ENCODE measurements at regions not wholly inside any gene's neighbourhood (a gene's known extent, or its start where the extent isn't known, plus 50 kb on each side); places are given as distances from the start of the nearest gene placed in this dataset.
"Not testable (repeated sequence)": the region's sequence is repeated elsewhere in the genome, so short reads cannot be mapped to it uniquely, and the experiment has no call there.

DNA sequence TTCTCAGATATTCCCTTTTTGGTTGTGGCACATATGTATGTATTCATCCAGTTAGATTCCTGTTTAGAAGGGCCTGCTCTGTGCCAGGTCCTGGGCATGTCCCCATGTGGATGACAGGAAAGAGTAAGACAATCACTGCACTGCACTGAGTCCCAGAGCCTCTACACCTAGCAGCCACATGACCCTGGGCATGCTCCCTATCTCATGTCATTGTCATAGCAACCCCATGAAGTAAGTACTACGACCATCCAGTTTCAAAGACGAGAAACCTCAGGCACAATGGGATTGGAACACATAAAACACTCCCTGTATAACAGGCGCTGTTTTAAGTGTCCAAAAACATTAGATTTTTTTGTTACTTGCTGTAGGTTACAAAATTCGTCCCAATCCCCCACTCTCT is 594.4 kb downstream of the UQCRFS1 start:
- Mint-ChIP-seq H3K9me3 (peaks cover 0 to 18% (median 16%) of the 10 kb centered on the region in 3 donors), H3K36me3 (no peaks in the 10 kb centered on the region), H3K27me3 (peaks cover 0 to 4% of the 10 kb centered on the region in 2 donors), H3K4me1 (no peaks in the 10 kb centered on the region), H3K4me3 (no peak overlapping the region), H3K27ac (no peak overlapping the region)
- H3K27me3 ChIP-seq (replicated peaks in 1 of 2; ENCODE audit: control insufficient read depth in 2 of 2, extremely low read depth in 1 of 2, insufficient read depth in 2 of 2, low read length in 1 of 2): no peaks in the 10 kb centered on the region
- H3K4me3 ChIP-seq (ENCODE audit: control insufficient read depth in 1 of 2, extremely low read depth in 1 of 2, low read length in 1 of 2): no peak overlapping the region
- CTCF ChIA-PET: no interaction called here
- no peaks in the 10 kb centered on the region for H3K9me3 ChIP-seq
- no CpG with 5 or more reads among the region's 4 CpGs for WGBS (ENCODE audit: insufficient coverage)
- H3K27ac ChIP-seq (ENCODE audit: low read length): no peak overlapping the region
- DNase-seq: no peak
- ATAC-seq (replicated peaks in 1 of 4): no peak
- H3K36me3 ChIP-seq (ENCODE audit: control insufficient read depth in 2 of 2, extremely low read depth in 1 of 2, insufficient read depth in 1 of 2, low read length in 1 of 2): no peaks in the 10 kb centered on the region
- POLR2A ChIA-PET: no interaction called here
- no peaks in the 10 kb centered on the region for H3K4me1 ChIP-seq (ENCODE audit: control insufficient read depth in 1 of 2, extremely low read depth in 1 of 2, insufficient read depth in 2 of 2, low read length in 2 of 2)

DNA sequence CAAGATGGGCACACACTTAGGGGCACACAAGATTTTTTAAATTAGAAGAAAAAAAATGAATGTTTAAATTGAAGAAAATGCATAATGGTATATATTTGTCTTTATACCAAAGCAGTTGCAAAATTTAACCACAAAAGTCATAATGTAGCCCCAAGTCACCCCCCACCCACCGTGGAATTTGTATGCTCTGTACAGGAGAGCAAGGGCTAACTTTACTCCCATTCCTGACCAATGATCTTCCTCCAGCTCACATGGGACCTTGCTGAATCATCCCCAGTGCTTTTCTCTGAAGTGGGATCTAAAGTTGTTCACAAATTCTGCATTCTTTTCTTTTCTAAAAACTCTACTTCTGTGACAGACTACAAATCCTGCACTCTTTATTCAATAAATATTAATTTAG is 597.0 kb downstream of the UQCRFS1 start:
- POLR2A ChIA-PET: no interaction called here
- Mint-ChIP-seq H3K27ac (no peak overlapping the region), H3K36me3 (no peaks in the 10 kb centered on the region), H3K27me3 (peaks cover 0 to 4% of the 10 kb centered on the region in 2 donors), H3K4me1 (no peaks in the 10 kb centered on the region), H3K9me3 (peaks cover 0 to 18% (median 16%) of the 10 kb centered on the region in 3 donors), H3K4me3 (no peak overlapping the region)
- CTCF ChIA-PET: no interaction called here
- Histone ChIP-seq H3K27ac (ENCODE audit: low read length) (no peak overlapping the region), H3K4me3 (ENCODE audit: control insufficient read depth in 1 of 2, extremely low read depth in 1 of 2, low read length in 1 of 2) (no peak overlapping the region), H3K4me1 (ENCODE audit: control insufficient read depth in 1 of 2, extremely low read depth in 1 of 2, insufficient read depth in 2 of 2, low read length in 2 of 2) (no peaks in the 10 kb centered on the region), H3K9me3 (no peaks in the 10 kb centered on the region), H3K27me3 (replicated peaks in 1 of 2; ENCODE audit: control insufficient read depth in 2 of 2, extremely low read depth in 1 of 2, insufficient read depth in 2 of 2, low read length in 1 of 2) (no peaks in the 10 kb centered on the region), H3K36me3 (ENCODE audit: control insufficient read depth in 2 of 2, extremely low read depth in 1 of 2, insufficient read depth in 1 of 2, low read length in 1 of 2) (no peaks in the 10 kb centered on the region)
- DNase-seq: no peak
- no peak for ATAC-seq (replicated peaks in 1 of 4)
- WGBS (ENCODE audit: insufficient coverage): no CpG with 5 or more reads among the region's 1 CpG

DNA sequence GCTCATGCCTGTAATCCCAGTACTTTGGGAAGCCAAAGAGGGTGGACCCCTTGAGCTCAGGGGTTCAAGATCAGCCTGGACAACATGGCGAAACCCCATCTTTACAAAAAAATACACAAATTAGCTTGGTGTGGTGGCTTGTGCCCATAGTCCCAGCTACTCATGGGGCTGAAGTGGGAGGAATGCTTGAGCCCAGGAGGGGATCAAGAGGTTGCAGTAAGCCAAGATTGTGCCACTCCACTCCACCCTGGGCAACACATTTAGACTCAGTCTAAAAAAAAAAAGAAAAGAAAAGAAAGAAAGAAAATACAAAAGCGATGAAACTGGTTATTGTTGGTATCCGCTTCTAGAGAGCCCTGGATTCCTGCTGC is 597.4 kb downstream of the UQCRFS1 start:
- H3K36me3 ChIP-seq (ENCODE audit: control insufficient read depth in 2 of 2, extremely low read depth in 1 of 2, insufficient read depth in 1 of 2, low read length in 1 of 2): no peaks in the 10 kb centered on the region
- no peak for ATAC-seq (replicated peaks in 1 of 4)
- no peaks in the 10 kb centered on the region for H3K4me1 Mint-ChIP-seq
- H3K9me3 Mint-ChIP-seq: peaks cover 0 to 18% (median 16%) of the 10 kb centered on the region in 3 donors
- H3K4me1 ChIP-seq (ENCODE audit: control insufficient read depth in 1 of 2, extremely low read depth in 1 of 2, insufficient read depth in 2 of 2, low read length in 2 of 2): no peaks in the 10 kb centered on the region
- no CpG with 5 or more reads among the region's 3 CpGs for WGBS (ENCODE audit: insufficient coverage)
- DNase-seq: no peak
- no peaks in the 10 kb centered on the region for H3K36me3 Mint-ChIP-seq
- H3K27ac ChIP-seq (ENCODE audit: low read length): no peak overlapping the region
- H3K27ac Mint-ChIP-seq: no peak overlapping the region
- no peak overlapping the region for H3K4me3 Mint-ChIP-seq
- H3K4me3 ChIP-seq (ENCODE audit: control insufficient read depth in 1 of 2, extremely low read depth in 1 of 2, low read length in 1 of 2): no peak overlapping the region
- H3K27me3 ChIP-seq (replicated peaks in 1 of 2; ENCODE audit: control insufficient read depth in 2 of 2, extremely low read depth in 1 of 2, insufficient read depth in 2 of 2, low read length in 1 of 2): no peaks in the 10 kb centered on the region
- ChIA-PET CTCF (no interaction called here), POLR2A (no interaction called here)
- H3K27me3 Mint-ChIP-seq: peaks cover 0 to 4% of the 10 kb centered on the region in 2 donors
- no peaks in the 10 kb centered on the region for H3K9me3 ChIP-seq

DNA sequence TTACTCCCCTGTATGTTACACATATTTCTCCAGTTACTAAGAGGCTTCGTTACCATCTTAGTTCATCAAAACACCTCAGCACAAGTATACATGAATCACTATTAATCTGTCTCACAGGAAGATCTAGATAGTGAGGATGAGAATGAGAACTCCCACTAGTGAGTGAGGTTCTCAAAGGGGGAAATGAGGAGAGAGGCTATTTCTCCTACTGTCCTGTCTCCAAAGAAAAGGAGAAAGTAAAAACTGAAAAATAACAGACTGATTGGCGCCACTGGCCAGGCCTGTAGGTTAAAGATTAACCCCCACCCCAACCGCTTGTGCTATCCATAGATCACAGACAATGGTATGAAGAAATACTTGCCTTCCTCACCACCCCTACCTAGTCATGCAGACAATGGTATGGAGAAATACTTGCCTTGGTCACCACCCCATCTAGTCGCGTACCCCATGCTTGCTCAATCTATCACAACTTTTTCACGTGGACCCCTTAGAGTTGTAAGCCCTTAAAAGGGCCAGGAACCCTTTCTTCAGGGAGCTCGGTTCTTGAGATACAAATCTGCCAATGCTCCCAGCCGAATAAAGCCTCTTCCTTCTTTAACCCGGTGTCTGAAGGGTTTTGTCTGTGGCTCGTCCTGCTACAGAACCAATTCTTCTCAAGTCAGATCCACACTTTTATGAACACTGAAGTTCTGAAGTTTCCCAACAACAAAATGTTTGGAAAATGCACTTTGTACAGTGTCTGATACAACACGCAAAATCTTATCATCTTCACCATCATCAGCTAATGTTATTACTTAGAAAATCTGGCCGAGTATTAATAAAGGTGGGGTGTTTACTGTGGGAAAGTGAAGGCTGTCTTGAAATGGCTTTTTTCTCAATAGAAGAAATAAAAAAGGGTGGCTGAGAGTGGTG is 598.1 kb downstream of the UQCRFS1 start:
- Mint-ChIP-seq H3K4me3 (no peak overlapping the region), H3K4me1 (no peaks in the 10 kb centered on the region), H3K27ac (no peak overlapping the region), H3K36me3 (no peaks in the 10 kb centered on the region), H3K9me3 (peaks cover 0 to 18% (median 16%) of the 10 kb centered on the region in 3 donors), H3K27me3 (peaks cover 0 to 4% of the 10 kb centered on the region in 2 donors)
- no peak overlapping the region for H3K27ac ChIP-seq (ENCODE audit: low read length)
- H3K36me3 ChIP-seq (ENCODE audit: control insufficient read depth in 2 of 2, extremely low read depth in 1 of 2, insufficient read depth in 1 of 2, low read length in 1 of 2): no peaks in the 10 kb centered on the region
- ChIA-PET CTCF (no interaction called here), POLR2A (no interaction called here)
- H3K4me1 ChIP-seq (ENCODE audit: control insufficient read depth in 1 of 2, extremely low read depth in 1 of 2, insufficient read depth in 2 of 2, low read length in 2 of 2): no peaks in the 10 kb centered on the region
- no peak for DNase-seq
- 92% methylated on average over 7 of the region's 12 CpGs for WGBS (ENCODE audit: insufficient coverage)
- H3K4me3 ChIP-seq (ENCODE audit: control insufficient read depth in 1 of 2, extremely low read depth in 1 of 2, low read length in 1 of 2): no peak overlapping the region
- H3K27me3 ChIP-seq (replicated peaks in 1 of 2; ENCODE audit: control insufficient read depth in 2 of 2, extremely low read depth in 1 of 2, insufficient read depth in 2 of 2, low read length in 1 of 2): no peaks in the 10 kb centered on the region
- no peak for ATAC-seq (replicated peaks in 1 of 4)
- no peaks in the 10 kb centered on the region for H3K9me3 ChIP-seq

DNA sequence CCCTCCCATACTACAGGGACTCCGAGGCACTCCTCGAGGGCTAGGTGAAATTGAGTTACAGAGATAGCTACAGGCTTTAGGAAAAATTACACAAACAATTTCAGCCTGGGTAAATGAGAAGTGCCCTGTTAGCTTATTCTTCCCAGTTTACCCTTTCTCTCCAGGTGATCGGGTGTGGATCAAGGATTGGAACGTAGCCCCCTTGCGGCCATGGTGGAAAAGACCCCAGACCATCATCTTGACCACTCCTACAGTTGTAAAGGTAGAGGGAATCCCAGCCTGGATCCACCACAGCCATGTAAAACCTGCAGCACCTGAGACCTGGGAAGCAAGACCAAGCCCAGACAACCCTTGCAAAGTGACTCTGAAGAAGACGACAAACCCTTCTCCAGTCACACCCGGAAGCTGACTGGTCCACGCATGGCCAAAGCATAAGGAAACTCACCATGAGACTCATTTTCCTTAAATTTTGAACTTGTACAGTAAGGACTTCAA is 600.6 kb downstream of the UQCRFS1 start:
- Histone ChIP-seq H3K27me3 (replicated peaks in 1 of 2; ENCODE audit: control insufficient read depth in 2 of 2, extremely low read depth in 1 of 2, insufficient read depth in 2 of 2, low read length in 1 of 2) (peaks cover 0 to 2% of the 10 kb centered on the region in 2 experiments), H3K36me3 (ENCODE audit: control insufficient read depth in 2 of 2, extremely low read depth in 1 of 2, insufficient read depth in 1 of 2, low read length in 1 of 2) (no peaks in the 10 kb centered on the region), H3K4me1 (ENCODE audit: control insufficient read depth in 1 of 2, extremely low read depth in 1 of 2, insufficient read depth in 2 of 2, low read length in 2 of 2) (no peaks in the 10 kb centered on the region), H3K9me3 (no peaks in the 10 kb centered on the region), H3K27ac (ENCODE audit: low read length) (no peak overlapping the region), H3K4me3 (ENCODE audit: control insufficient read depth in 1 of 2, extremely low read depth in 1 of 2, low read length in 1 of 2) (no peak overlapping the region)
- Mint-ChIP-seq H3K27ac (no peak overlapping the region), H3K36me3 (no peaks in the 10 kb centered on the region), H3K9me3 (peaks cover 0 to 25% (median 17%) of the 10 kb centered on the region in 3 donors), H3K27me3 (no peaks in the 10 kb centered on the region), H3K4me1 (no peaks in the 10 kb centered on the region), H3K4me3 (no peak overlapping the region)
- ATAC-seq (replicated peaks in 1 of 4) (no peak), DNase-seq (no peak)
- ChIA-PET POLR2A (no interaction called here), CTCF (no interaction called here)
- WGBS (ENCODE audit: insufficient coverage): no CpG with 5 or more reads among the region's 8 CpGs

DNA sequence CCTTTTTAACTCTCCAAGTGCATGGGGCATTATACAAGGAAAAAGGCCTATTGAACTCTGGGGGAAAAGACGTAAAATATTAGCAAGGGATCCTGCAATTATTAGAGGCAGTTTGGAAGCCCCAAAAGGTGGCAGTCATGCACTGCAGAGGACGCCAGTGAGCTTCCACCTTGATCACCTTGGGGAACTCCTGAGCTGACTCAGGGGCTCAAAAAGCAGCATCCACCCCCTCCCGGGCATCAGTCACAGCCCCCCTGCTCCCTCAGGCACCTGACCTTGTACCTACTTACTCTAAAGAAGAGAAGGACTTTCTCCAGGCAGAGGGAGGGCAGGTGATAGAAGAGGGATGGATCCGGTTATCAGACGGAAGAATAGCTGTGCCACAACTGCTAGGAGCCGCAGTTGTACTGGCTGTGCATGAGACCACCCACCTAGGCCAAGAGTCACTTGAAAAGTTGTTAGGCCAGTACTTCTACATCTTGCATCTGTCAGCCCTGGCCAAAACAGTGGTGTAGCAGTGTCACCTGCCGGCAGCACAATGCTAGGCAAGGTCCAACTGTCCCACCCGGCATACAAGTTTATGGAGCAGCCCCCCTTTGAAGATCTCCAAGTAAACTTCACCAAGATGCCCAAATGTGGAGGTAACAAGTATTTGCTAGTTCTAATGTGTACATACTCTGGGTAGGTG is 601.6 kb downstream of the UQCRFS1 start:
- H3K9me3 Mint-ChIP-seq: peaks cover 0 to 27% (median 20%) of the 10 kb centered on the region in 3 donors
- H3K27ac ChIP-seq (ENCODE audit: low read length); CTCF ChIA-PET: not testable (repeated sequence)

More for the DNA sequence above, 601.6 kb downstream of the UQCRFS1 start:
- H3K27ac Mint-ChIP-seq; H3K4me1 ChIP-seq (ENCODE audit: control insufficient read depth in 1 of 2, extremely low read depth in 1 of 2, insufficient read depth in 2 of 2, low read length in 2 of 2); H3K36me3 ChIP-seq (ENCODE audit: control insufficient read depth in 2 of 2, extremely low read depth in 1 of 2, insufficient read depth in 1 of 2, low read length in 1 of 2); H3K36me3 Mint-ChIP-seq; POLR2A ChIA-PET; H3K9me3 ChIP-seq; H3K4me3 Mint-ChIP-seq; H3K4me1 Mint-ChIP-seq; DNase-seq; H3K27me3 ChIP-seq (replicated peaks in 1 of 2; ENCODE audit: control insufficient read depth in 2 of 2, extremely low read depth in 1 of 2, insufficient read depth in 2 of 2, low read length in 1 of 2); H3K27me3 Mint-ChIP-seq; ATAC-seq (replicated peaks in 1 of 4); H3K4me3 ChIP-seq (ENCODE audit: control insufficient read depth in 1 of 2, extremely low read depth in 1 of 2, low read length in 1 of 2): not testable (repeated sequence)
- WGBS (ENCODE audit: insufficient coverage): 93% methylated on average over 5 of the region's 8 CpGs
